Glomerular visceral epithelial cell (primary cell): ENCODE measurements at regions not wholly inside any gene's neighbourhood (a gene's known extent, or its start where the extent isn't known, plus 50 kb on each side); places are given as distances from the start of the nearest gene placed in this dataset.
"Not testable (repeated sequence)": the region's sequence is repeated elsewhere in the genome, so short reads cannot be mapped to it uniquely, and the experiment has no call there.

Source experiments
- DNase-seq: peaks from one replicate; pipeline ENCODE4 v3.0.0-alpha.2; 2016; ENCODE audit errors: extremely low spot score

DNA sequence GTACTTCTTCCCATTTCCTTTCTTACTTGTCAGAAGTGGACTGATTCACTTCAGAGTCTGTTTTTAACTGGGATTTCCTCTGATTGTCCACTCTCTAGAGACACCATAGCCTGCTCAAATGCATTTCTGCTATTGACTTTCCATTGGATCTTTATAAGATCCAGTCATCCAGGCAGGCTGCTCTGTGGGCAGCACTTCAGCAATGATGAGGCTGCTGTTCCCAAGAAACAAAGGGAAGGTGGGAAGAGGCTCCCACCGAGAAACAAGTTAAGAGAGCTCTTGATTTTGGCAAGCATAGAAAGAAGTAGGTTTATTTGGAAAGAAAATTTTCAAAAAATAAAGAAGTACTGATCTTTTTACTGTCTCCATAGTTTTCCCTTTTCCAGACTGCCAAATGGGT lies 125.8 kb upstream of the STARD13 start:
- DNase-seq, result no peak

DNA sequence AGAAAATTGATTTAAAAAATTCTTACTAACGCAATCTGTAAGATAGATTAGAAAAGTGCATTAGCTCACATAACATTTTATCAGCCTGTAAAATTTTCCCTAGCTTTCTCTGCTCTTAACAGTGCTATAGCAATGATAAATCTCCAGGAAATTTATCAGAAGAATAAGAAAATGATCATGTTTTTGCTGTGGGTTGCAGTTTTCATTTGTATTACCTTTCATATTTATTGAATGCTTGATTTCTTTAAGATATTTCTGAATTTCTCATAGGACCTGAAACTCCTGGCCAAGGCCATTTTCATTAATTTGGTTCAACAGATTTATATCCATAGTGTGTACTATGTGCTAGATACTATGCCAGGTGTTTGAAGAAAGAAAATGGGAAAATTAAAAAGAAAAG lies 130.3 kb upstream of the STARD13 start:
- no peak for DNase-seq

GRCh38 chr13:33418224-33418953 lies 132.8 kb upstream of the STARD13 start:
- not testable (repeated sequence) for DNase-seq

GRCh38 chr13:33420117-33420516 lies 134.6 kb upstream of the STARD13 start:
- DNase-seq, result not testable (repeated sequence)

- no peak for DNase-seq
Measured at GRCh38 chr13:33426131-33426530, 140.6 kb upstream of the STARD13 start.

GRCh38 chr13:33433316-33433715 lies 147.8 kb upstream of the STARD13 start:
- DNase-seq, result no peak

DNA sequence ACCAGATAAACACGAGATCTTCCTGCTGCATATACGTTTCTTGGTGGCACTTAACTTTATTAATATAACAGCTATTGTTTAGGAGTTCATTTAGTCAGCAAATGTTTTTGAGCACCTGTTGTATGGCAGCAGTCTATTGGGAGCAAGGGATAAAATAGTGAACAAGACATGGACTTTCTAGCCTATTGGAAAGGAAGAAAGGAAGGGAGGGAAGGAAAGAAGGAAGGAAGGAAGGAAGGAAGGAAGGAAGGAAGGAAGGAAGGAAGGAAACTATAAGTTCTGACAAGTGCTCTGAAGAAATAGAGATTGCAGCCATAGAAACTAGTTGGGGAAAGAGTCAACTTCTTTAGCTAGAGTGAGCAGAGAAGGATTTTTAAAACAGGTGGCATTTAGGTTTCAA lies 149.1 kb upstream of the STARD13 start:
- DNase-seq, result no peak

DNA sequence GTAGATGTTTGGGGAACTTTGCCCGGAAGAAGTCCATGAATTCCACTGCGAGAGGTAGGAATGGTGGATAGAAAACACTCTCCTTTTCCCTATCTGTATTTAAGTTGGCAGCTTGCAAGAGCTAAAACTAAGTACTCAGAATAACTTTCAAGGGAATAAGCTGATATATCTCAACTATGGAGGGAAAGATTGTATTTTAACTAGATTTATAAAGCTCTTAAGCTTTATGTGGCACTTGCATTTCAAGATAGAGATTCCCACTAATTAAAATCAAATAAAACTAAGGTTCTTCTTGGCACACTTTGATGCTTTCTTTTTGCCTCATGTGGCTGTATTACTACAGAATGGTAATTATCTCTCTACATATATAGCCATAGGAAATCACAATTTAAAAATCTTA lies 149.7 kb upstream of the STARD13 start:
- no peak for DNase-seq

- no peak for DNase-seq
Measured at GRCh38 chr13:33438918-33439317, 153.4 kb upstream of the STARD13 start.

GRCh38 chr13:33441015-33441414 lies 155.5 kb upstream of the STARD13 start:
- peak; percentile 40 for DNase-seq

- DNase-seq, result no peak
Measured at GRCh38 chr13:33445024-33445423, 159.5 kb upstream of the STARD13 start.

DNA sequence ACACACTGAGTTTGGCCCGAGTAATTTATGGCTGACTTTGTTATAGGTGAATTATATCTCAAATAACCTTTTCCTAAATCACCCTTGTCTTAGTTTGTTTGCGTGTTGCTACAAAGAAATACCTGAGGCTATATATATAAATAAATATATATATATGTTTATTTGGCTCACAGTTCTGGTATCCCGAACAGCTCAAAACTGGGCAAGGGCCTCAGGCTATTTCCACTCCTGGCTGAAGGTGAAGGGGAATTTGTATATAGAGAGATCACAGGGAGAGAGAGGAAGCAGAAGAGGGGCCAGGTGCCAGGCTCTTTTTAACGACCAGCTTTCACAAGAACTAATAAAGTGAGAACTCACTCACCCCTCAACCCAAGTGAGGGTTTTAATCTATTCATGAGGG lies 159.9 kb upstream of the STARD13 start:
- no peak for DNase-seq

DNA sequence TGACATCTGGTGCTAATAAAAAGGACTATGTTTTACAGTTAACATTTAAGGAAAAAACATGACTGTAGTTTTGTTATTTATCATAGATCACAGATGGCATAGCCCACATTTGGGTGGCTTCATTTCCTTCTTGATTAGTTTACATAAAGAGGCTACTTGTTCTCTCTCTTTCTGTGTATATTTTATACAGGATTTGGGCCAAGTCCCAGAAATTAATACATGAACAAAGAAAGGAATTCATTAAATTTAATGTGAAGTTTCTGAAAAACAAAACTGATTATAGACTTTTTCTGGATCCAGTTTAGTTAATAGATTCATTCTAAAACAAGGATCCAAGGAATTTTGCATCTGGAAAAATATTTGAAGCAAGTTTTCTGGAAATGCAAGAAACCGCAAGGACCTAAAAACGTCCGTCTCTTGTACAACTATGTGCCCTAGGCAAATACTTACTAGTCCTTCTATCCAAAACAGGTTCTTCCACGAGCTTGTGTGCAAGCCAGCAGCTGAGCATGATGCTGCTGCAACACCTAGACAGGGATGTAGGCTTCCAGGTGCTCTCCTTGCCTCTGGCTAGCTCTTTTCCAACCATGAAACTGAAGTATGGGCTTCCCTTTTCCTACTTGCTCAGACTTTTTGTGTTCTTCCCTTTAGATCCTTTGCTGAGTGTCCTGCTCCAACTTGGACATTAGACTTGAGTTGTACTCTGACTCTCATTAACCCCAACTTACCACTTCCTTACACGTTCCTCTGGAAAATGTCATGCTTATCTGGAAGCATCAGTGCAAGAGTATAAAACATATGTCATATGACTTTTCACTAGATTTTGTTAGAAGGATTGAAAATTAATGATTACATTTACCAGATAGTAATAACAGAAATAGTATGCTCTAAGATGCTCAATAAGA lies 161.5 kb upstream of the STARD13 start:
- no peak for DNase-seq

GRCh38 chr13:33448889-33449288 lies 163.3 kb upstream of the STARD13 start:
- no peak for DNase-seq

- no peak for DNase-seq
Measured at GRCh38 chr13:33450956-33451709, 165.6 kb upstream of the STARD13 start.

GRCh38 chr13:33452873-33453517 lies 167.4 kb upstream of the STARD13 start:
- DNase-seq, result no peak

- no peak for DNase-seq
Measured at GRCh38 chr13:33453936-33454335, 168.4 kb upstream of the STARD13 start.

DNA sequence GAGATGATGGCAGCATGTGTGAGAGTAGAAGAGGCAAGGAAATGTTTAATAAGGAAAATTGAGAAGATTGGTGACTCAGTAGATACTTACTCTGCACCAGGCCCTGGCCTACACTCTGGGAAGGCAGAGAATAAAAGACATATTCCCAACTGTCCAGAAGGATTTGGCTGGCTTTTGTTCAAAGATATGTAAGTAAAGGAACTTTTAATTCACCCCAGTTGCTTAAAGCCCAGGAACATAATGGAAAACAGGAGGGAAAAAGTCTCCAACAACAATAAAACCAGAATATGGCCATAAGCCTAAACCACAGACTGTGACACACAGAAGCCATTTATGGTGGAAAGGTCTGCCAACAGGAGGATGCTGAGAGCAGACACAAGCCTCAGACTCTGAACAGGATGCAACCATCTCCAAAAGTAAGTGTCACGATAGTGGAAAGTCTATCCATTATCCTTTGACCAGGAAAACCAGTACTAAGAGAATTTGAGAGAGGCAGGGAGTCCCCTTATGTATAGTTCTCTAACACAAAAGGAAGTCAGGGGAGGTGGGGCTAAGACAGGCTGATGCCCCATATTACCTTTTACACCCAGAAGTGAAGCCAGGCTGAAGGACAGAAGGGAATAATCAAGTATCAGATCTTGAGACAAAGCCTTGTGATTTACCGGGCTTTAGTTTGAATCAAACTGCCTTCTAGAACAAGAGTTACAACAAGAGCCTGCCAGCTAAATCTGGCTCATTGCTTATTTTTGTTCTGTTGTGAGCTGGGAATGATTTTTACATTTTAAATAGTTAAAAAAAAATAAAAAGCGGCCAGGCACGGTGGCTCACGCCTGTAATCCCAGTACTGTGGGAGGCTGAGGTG lies 169.5 kb upstream of the STARD13 start:
- DNase-seq, result no peak

DNA sequence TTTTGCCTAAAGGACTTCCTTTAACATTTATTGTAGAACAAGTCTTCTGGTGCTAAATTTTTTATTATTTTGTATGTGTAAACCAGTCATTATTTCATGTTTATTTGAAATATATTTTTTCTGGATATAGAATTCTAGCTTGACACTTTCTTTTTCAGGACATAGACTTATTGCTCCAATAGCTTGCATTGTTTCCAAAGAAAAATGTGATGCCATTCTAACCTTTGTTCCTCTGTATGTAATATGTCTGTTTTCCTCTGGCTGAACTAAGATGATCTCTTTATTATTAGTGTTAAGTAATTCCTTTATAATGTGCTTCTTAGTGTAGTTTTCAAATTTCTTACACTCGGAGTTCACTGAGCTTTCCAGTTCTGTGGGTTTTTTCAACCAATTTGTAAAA lies 174.1 kb upstream of the STARD13 start:
- no peak for DNase-seq

GRCh38 chr13:33462109-33462508 lies 176.6 kb upstream of the STARD13 start:
- no peak for DNase-seq

DNA sequence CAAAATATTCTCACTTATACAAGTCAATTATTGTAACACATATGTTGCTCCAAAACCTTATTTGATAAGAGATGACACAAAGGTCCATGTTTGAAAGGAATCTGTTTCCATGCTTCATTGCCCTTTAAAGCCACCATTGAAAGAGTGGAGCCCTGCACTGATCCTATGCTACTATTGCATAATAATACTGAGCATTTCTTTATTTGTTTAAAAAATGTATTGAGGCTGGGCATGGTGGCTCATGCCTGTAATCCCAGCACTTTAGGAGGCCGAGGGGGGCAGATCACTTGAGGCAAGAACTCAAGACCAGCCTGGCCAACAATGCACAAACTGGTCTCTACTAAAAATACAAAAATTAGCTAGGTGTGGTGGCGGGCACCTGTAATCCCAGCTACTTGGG lies 178.8 kb upstream of the STARD13 start:
- no peak for DNase-seq
